HG03280 (cell line): ENCODE measurements at regions not wholly inside any gene's neighbourhood (a gene's known extent, or its start where the extent isn't known, plus 50 kb on each side); places are given as distances from the start of the nearest gene placed in this dataset.

Experiments
- ATAC-seq: cut with Tn5 transposase; IDR thresholded peaks from one replicate; pipeline ENCODE4 v1.9.1; 2021; ENCODE audit warnings: mild to moderate bottlenecking, moderate library complexity; ENCODE audit not compliant: unreplicated experiment

- no peak for ATAC-seq
Observed at GRCh38 chr5:116703941-116704340, 129.3 kb upstream of the SEMA6A start.

GRCh38 chr5:116703328-116703727 lies 128.7 kb upstream of the SEMA6A start:
- no peak for ATAC-seq

- ATAC-seq = peak; percentile 54
Observed at GRCh38 chr5:116702776-116703175, 128.2 kb upstream of the SEMA6A start.

GRCh38 chr5:116699332-116699731 lies 124.7 kb upstream of the SEMA6A start:
- no peak for ATAC-seq

- no peak for ATAC-seq
Observed at GRCh38 chr5:116696366-116696765, 121.7 kb upstream of the SEMA6A start.

- no peak for ATAC-seq
Observed at GRCh38 chr5:116695681-116696080, 121.1 kb upstream of the SEMA6A start.

- no peak for ATAC-seq
Observed at GRCh38 chr5:116686438-116686837, 111.8 kb upstream of the SEMA6A start.

- ATAC-seq = no peak
Observed at GRCh38 chr5:116685931-116686330, 111.3 kb upstream of the SEMA6A start.

GRCh38 chr5:116685069-116685468 lies 110.4 kb upstream of the SEMA6A start:
- ATAC-seq = no peak

- peak; percentile 94 for ATAC-seq
Observed at GRCh38 chr5:116681334-116682013, 106.9 kb upstream of the SEMA6A start.

- ATAC-seq = no peak
Observed at GRCh38 chr5:116675626-116675910, 100.9 kb upstream of the SEMA6A start.

GRCh38 chr5:116674881-116675625 lies 100.4 kb upstream of the SEMA6A start:
- ATAC-seq = no peak

GRCh38 chr5:116673453-116673852 lies 98.8 kb upstream of the SEMA6A start:
- ATAC-seq = no peak

- ATAC-seq = no peak
Observed at GRCh38 chr5:116672203-116672602, 97.6 kb upstream of the SEMA6A start.

- peak; percentile 93 for ATAC-seq
Observed at GRCh38 chr5:116671211-116671736, 96.7 kb upstream of the SEMA6A start.

GRCh38 chr5:116669261-116670031 lies 94.8 kb upstream of the SEMA6A start:
- no peak for ATAC-seq

GRCh38 chr5:116668390-116668789 lies 93.8 kb upstream of the SEMA6A start:
- ATAC-seq = no peak

GRCh38 chr5:116666901-116667300 lies 92.3 kb upstream of the SEMA6A start:
- ATAC-seq = no peak

GRCh38 chr5:116664988-116665387 lies 90.4 kb upstream of the SEMA6A start:
- no peak for ATAC-seq

- no peak for ATAC-seq
Observed at GRCh38 chr5:116663081-116663480, 88.5 kb upstream of the SEMA6A start.

- ATAC-seq = no peak
Observed at GRCh38 chr5:116661419-116661818, 86.8 kb upstream of the SEMA6A start.

GRCh38 chr5:116660929-116661328 lies 86.3 kb upstream of the SEMA6A start:
- ATAC-seq = no peak
